ENCODE measurements at regions not wholly inside any gene's neighbourhood (a gene's known extent, or its start where the extent isn't known, plus 50 kb on each side); places are given as distances from the start of the nearest gene placed in this dataset.

- Mint-ChIP-seq H3K4me1 (no peaks in the 10 kb centered on the region), H3K27ac (no peak overlapping the region), H3K9me3 (peaks cover 0 to 5% (median 1%) of the 10 kb centered on the region in 7 donors), H3K4me3 (no peak overlapping the region), H3K27me3 (ENCODE audit: low read depth in 3 of 3) (peaks cover 0 to 5% (median 0%) of the 10 kb centered on the region in 3 donors), H3K36me3 (no peaks in the 10 kb centered on the region)
- WGBS (ENCODE audit: insufficient coverage), result no CpG with 5 or more reads among the region's 3 CpGs
- H2AFZ ChIP-seq (ENCODE audit: insufficient read depth, low read depth, low read length, poor library complexity, severe bottlenecking), result no peak overlapping the region
- H3K9me3 ChIP-seq (replicated peaks in 1 of 2; ENCODE audit: control insufficient read depth in 1 of 2, insufficient read depth in 1 of 2, low read length in 2 of 2), result no peaks in the 10 kb centered on the region
- no peaks in the 10 kb centered on the region for H4K20me1 ChIP-seq (ENCODE audit: insufficient read depth, low read length)
- no peaks in the 10 kb centered on the region for H3K36me3 ChIP-seq (replicated peaks in 1 of 2; ENCODE audit: control insufficient read depth in 1 of 2, insufficient read depth in 2 of 2, low read length in 2 of 2)
- no peaks in the 10 kb centered on the region for H3K79me2 ChIP-seq (ENCODE audit: insufficient read depth, low read length)
- TF ChIP-seq CTCF (IDR thresholded peaks at IDR 0.05), result no peak
- no peak overlapping the region for H3K4me3 ChIP-seq (replicated peaks in 1 of 3; ENCODE audit: low read depth in 2 of 3, low read length in 3 of 3)
- no peak for DNase-seq
- intact Hi-C loops (cut with micrococcal nuclease), result no loop called here
- H3K27ac ChIP-seq (ENCODE audit: low read depth in 1 of 2, low read length in 2 of 2), result no peak overlapping the region
- no peaks in the 10 kb centered on the region for H3K4me1 ChIP-seq (ENCODE audit: control insufficient read depth in 1 of 2, insufficient read depth in 2 of 2, low read length in 2 of 2)
- no peak overlapping the region for H3K9ac ChIP-seq (ENCODE audit: insufficient read depth, low read length, poor library complexity, severe bottlenecking)
- no peak overlapping the region for H3K4me2 ChIP-seq (replicated peaks; ENCODE audit: extremely low read depth, low read length, poor library complexity, severe bottlenecking)
- H3K27me3 ChIP-seq (ENCODE audit: control insufficient read depth in 2 of 2, insufficient read depth in 2 of 2, low read length in 2 of 2), result no peaks in the 10 kb centered on the region
Measured at GRCh38 chr12:58361056-58361455, 419.7 kb downstream of the ATP23 start.

GRCh38 chr12:58363971-58364370 is 422.6 kb downstream of the ATP23 start:
- Histone ChIP-seq H4K20me1 (ENCODE audit: insufficient read depth, low read length) (no peaks in the 10 kb centered on the region), H3K27ac (ENCODE audit: low read depth in 1 of 2, low read length in 2 of 2) (no peak overlapping the region), H3K79me2 (ENCODE audit: insufficient read depth, low read length) (no peaks in the 10 kb centered on the region), H3K4me3 (replicated peaks in 1 of 3; ENCODE audit: low read depth in 2 of 3, low read length in 3 of 3) (no peak overlapping the region), H3K9ac (ENCODE audit: insufficient read depth, low read length, poor library complexity, severe bottlenecking) (no peak overlapping the region), H3K36me3 (replicated peaks in 1 of 2; ENCODE audit: control insufficient read depth in 1 of 2, insufficient read depth in 2 of 2, low read length in 2 of 2) (no peaks in the 10 kb centered on the region), H3K4me2 (replicated peaks; ENCODE audit: extremely low read depth, low read length, poor library complexity, severe bottlenecking) (no peak overlapping the region), H2AFZ (ENCODE audit: insufficient read depth, low read depth, low read length, poor library complexity, severe bottlenecking) (no peak overlapping the region), H3K27me3 (ENCODE audit: control insufficient read depth in 2 of 2, insufficient read depth in 2 of 2, low read length in 2 of 2) (no peaks in the 10 kb centered on the region), H3K9me3 (replicated peaks in 1 of 2; ENCODE audit: control insufficient read depth in 1 of 2, insufficient read depth in 1 of 2, low read length in 2 of 2) (no peaks in the 10 kb centered on the region), H3K4me1 (ENCODE audit: control insufficient read depth in 1 of 2, insufficient read depth in 2 of 2, low read length in 2 of 2) (no peaks in the 10 kb centered on the region)
- no peak for TF ChIP-seq CTCF (IDR thresholded peaks at IDR 0.05)
- DNase-seq, result no peak
- H3K9me3 Mint-ChIP-seq, result peaks cover 0 to 6% (median 0%) of the 10 kb centered on the region in 7 donors
- no peaks in the 10 kb centered on the region for H3K36me3 Mint-ChIP-seq
- H3K4me3 Mint-ChIP-seq, result no peak overlapping the region
- intact Hi-C loops (cut with micrococcal nuclease), result no loop called here
- no peaks in the 10 kb centered on the region for H3K4me1 Mint-ChIP-seq
- peaks cover 0 to 2% (median 0%) of the 10 kb centered on the region in 3 donors for H3K27me3 Mint-ChIP-seq (ENCODE audit: low read depth in 3 of 3)
- H3K27ac Mint-ChIP-seq, result no peak overlapping the region

Measured in CD14-positive monocyte (primary cell).